DND-41 (cell line): ENCODE measurements at regions not wholly inside any gene's neighbourhood (a gene's known extent, or its start where the extent isn't known, plus 50 kb on each side); places are given as distances from the start of the nearest gene placed in this dataset.

Source experiments
- ATAC-seq: fragments of 200-7000 bp; cut with Tn5 transposase; 3 replicates; pipeline ENCODE4 v1.9.1; 2021; ENCODE audit warnings: low read depth; ENCODE audit not compliant: insufficient read depth
- DNase-seq: peaks from one replicate; pipeline ENCODE4 v3.0.0-alpha.2; 2020
- H2AFZ ChIP-seq: 2 replicates; pipeline ENCODE4 v1.6.0; 2012; ENCODE audit warnings: low read depth, low read length
- H3K27ac ChIP-seq: 2 replicates; pipeline ENCODE4 v1.5.1; 2012; ENCODE audit warnings: low read length, inconsistent platforms
- H3K27me3 ChIP-seq: fragments of 200-600 bp; sonication (generic); 2 replicates; pipeline ENCODE4 v1.6.0; 2012; ENCODE audit warnings: low read length, mild to moderate bottlenecking, inconsistent platforms; ENCODE audit not compliant: insufficient read depth, poor library complexity
- H3K36me3 ChIP-seq: 2 replicates; pipeline ENCODE4 v1.5.1; 2012; ENCODE audit warnings: low read length, inconsistent platforms; ENCODE audit not compliant: insufficient read depth
- H3K4me1 ChIP-seq: 2 replicates; pipeline ENCODE4 v1.5.1; 2012; ENCODE audit warnings: mild to moderate bottlenecking, low read length; ENCODE audit not compliant: insufficient read depth
- H3K4me2 ChIP-seq: 2 replicates; pipeline ENCODE4 v1.6.0; 2012; ENCODE audit warnings: mild to moderate bottlenecking, moderate library complexity, low read length, inconsistent platforms; ENCODE audit not compliant: insufficient read depth
- H3K4me3 ChIP-seq, 2 experiments: fragments of 200-600 bp in 1 of 2; shearing (Covaris generic) in 1 of 2; 2 replicates each; pipeline ENCODE4 v1.5.1; 2012 to 2016; ENCODE audit warnings: inconsistent platforms in 2 of 2, low read length in 2 of 2, mild to moderate bottlenecking in 2 of 2, low read depth in 1 of 2, moderate library complexity in 1 of 2
- H3K79me2 ChIP-seq: 2 replicates; pipeline ENCODE4 v1.6.0; 2012; ENCODE audit warnings: low read length, inconsistent platforms; ENCODE audit not compliant: insufficient read depth
- H3K9ac ChIP-seq: 2 replicates; pipeline ENCODE4 v1.6.0; 2012; ENCODE audit warnings: low read depth, mild to moderate bottlenecking, inconsistent platforms, low read length, moderate library complexity
- H3K9me3 ChIP-seq: 2 replicates; pipeline ENCODE4 v1.5.1; 2012; ENCODE audit warnings: low read length, moderate library complexity, mild to moderate bottlenecking, inconsistent platforms; ENCODE audit not compliant: insufficient read depth, severe bottlenecking
- H4K20me1 ChIP-seq: 2 replicates; pipeline ENCODE4 v1.6.0; 2012; ENCODE audit warnings: low read length; ENCODE audit not compliant: insufficient read depth
- CTCF ChIP-seq: IDR thresholded peaks from 2 replicates; pipeline ENCODE4 v1.5.1; 2012; ENCODE audit warnings: borderline replicate concordance, low read length, moderate library complexity, mild to moderate bottlenecking; ENCODE audit not compliant: poor library complexity, severe bottlenecking; ENCODE audit errors: extremely low read depth
- EZH2 ChIP-seq: IDR thresholded peaks from 3 replicates; pipeline ENCODE4 v1.6.1; 2012; ENCODE audit warnings: borderline replicate concordance, low read depth, mild to moderate bottlenecking, moderate library complexity, low read length, inconsistent platforms; ENCODE audit not compliant: severe bottlenecking

GRCh38 chr12:105616971-105617540 is 286.6 kb downstream of the C12orf75 start:
- H3K9me3 ChIP-seq = no peaks in the 10 kb centered on the region
- no peaks in the 10 kb centered on the region for H3K4me1 ChIP-seq
- H3K9ac ChIP-seq = no peak overlapping the region
- no peak overlapping the region for H3K4me2 ChIP-seq
- no peaks in the 10 kb centered on the region for H3K36me3 ChIP-seq
- H4K20me1 ChIP-seq = no peaks in the 10 kb centered on the region
- H3K4me3 ChIP-seq = no peak overlapping the region
- no peak overlapping the region for H2AFZ ChIP-seq
- H3K27me3 ChIP-seq = peaks cover 6% of the 10 kb centered on the region
- TF ChIP-seq EZH2 = no peak
- no peaks in the 10 kb centered on the region for H3K79me2 ChIP-seq
- no peak overlapping the region for H3K27ac ChIP-seq
- ATAC-seq (no peak), DNase-seq (no peak)

- no peaks in the 10 kb centered on the region for H3K79me2 ChIP-seq
- H3K9ac ChIP-seq = no peak overlapping the region
- H4K20me1 ChIP-seq = no peaks in the 10 kb centered on the region
- H3K4me1 ChIP-seq = no peaks in the 10 kb centered on the region
- DNase-seq (no peak), ATAC-seq (no peak)
- no peak overlapping the region for H3K4me3 ChIP-seq
- no peaks in the 10 kb centered on the region for H3K9me3 ChIP-seq
- H3K4me2 ChIP-seq = no peak overlapping the region
- no peak for TF ChIP-seq CTCF
- no peak for TF ChIP-seq EZH2
- H2AFZ ChIP-seq = no peak overlapping the region
- H3K27me3 ChIP-seq = peaks cover 9% of the 10 kb centered on the region
- no peak overlapping the region for H3K27ac ChIP-seq
- H3K36me3 ChIP-seq = no peaks in the 10 kb centered on the region
Observed at GRCh38 chr12:105622220-105622619, 291.7 kb downstream of the C12orf75 start.

- Histone ChIP-seq H3K27me3 (peaks cover 9% of the 10 kb centered on the region), H3K4me2 (no peak overlapping the region), H2AFZ (no peak overlapping the region)
Observed at GRCh38 chr12:105622846-105623736, 292.6 kb downstream of the C12orf75 start.

More at GRCh38 chr12:105622846-105623736, 292.6 kb downstream of the C12orf75 start:
- Histone ChIP-seq H3K79me2 (no peaks in the 10 kb centered on the region), H3K4me3 (no peak overlapping the region), H3K27ac (no peak overlapping the region), H3K9me3 (no peaks in the 10 kb centered on the region), H3K36me3 (no peaks in the 10 kb centered on the region), H3K4me1 (no peaks in the 10 kb centered on the region), H3K9ac (no peak overlapping the region), H4K20me1 (no peaks in the 10 kb centered on the region)
- DNase-seq (no peak), ATAC-seq (no peak)
- no peak for TF ChIP-seq CTCF
- no peak for TF ChIP-seq EZH2
